HCT116 (cell line): ENCODE measurements at regions not wholly inside any gene's neighbourhood (a gene's known extent, or its start where the extent isn't known, plus 50 kb on each side); places are given as distances from the start of the nearest gene placed in this dataset.

Source experiments
- ATAC-seq: fragments of 200-7000 bp; cut with Tn5 transposase; 2 replicates; pipeline ENCODE4 v1.9.1; 2020; ENCODE audit warnings: mild to moderate bottlenecking, moderate library complexity
- BruUV-seq: library from RNA; stranded (reverse); fragments of 400-500 nt; replicated peaks from 2 replicates; lab custom pipeline; 2021; lab: Mats Ljungman, UMichigan
- CTCF ChIA-PET: fragments of 300-600 bp; sonication (Branson Sonifier 250); formaldehyde crosslinking; loops from one replicate; lab custom pipeline; 2021; ENCODE audit warnings: antibody characterized with exemption; lab: Charles Lee
- POLR2A ChIA-PET: fragments of 300-600, 350-600 bp; sonication (Branson Sonifier 250); formaldehyde crosslinking; loops from one replicate; lab custom pipeline; 2021; ENCODE audit warnings: antibody characterized with exemption; lab: Charles Lee
- RAD21 ChIA-PET, 2 experiments: fragments of 300-600 bp; sonication (Branson Sonifier 250); formaldehyde crosslinking; loops; one replicate each; lab custom pipeline; 2023; ENCODE audit warnings: low total read pairs in 2 of 2; ENCODE audit not compliant: uncharacterized antibody in 2 of 2, unreplicated experiment in 2 of 2, low non-redundant PET in 1 of 2; lab: Charles Lee
- DNase-seq: peaks from one replicate; pipeline ENCODE4 v3.0.0-alpha.2; 2010; ENCODE audit warnings: low read depth, low spot score
- H2AFZ ChIP-seq: fragments of 200-600 bp; shearing (Covaris generic), sonication (generic); 2 replicates; pipeline ENCODE4 v1.6.1; 2017; ENCODE audit warnings: low read depth, mixed run types, mixed read lengths, antibody characterized with exemption, low read length; ENCODE audit not compliant: poor library complexity, severe bottlenecking
- H3K27ac ChIP-seq: 2 replicates; pipeline ENCODE4 v1.5.1; 2012; ENCODE audit warnings: low read depth, low read length
- H3K27me3 ChIP-seq: fragments of 200-600 bp; sonication (generic); 2 replicates; pipeline ENCODE4 v1.6.1; 2016; ENCODE audit warnings: mixed run types, low read length, mixed read lengths; ENCODE audit not compliant: insufficient read depth
- H3K36me3 ChIP-seq, 2 experiments: fragments of 200-500 bp in 1 of 2; fragments of 200-600 bp in 1 of 2; sonication (Bioruptor generic) in 1 of 2; sonication (generic) in 1 of 2; 2 replicates each; pipeline versions ENCODE4 v1.5.1 to v1.6.1; 2014 to 2016; ENCODE audit warnings: low read length in 2 of 2, inconsistent platforms in 1 of 2, mixed read lengths in 1 of 2, mixed run types in 1 of 2; ENCODE audit not compliant: insufficient read depth in 2 of 2, control insufficient read depth in 1 of 2
- H3K4me1 ChIP-seq, 2 experiments: fragments of 200-600 bp in 1 of 2; sonication (generic) in 1 of 2; 2 replicates each; pipeline versions ENCODE4 v1.5.1 to v1.6.1; 2012 to 2017; ENCODE audit warnings: low read length in 2 of 2, inconsistent platforms in 1 of 2, mild to moderate bottlenecking in 1 of 2, mixed read lengths in 1 of 2, mixed run types in 1 of 2, moderate library complexity in 1 of 2; ENCODE audit not compliant: insufficient read depth in 2 of 2, control insufficient read depth in 1 of 2
- H3K4me2 ChIP-seq: fragments of 200-600 bp; sonication (generic); 2 replicates; pipeline ENCODE4 v1.6.1; 2017; ENCODE audit warnings: mixed run types, low read length, mixed read lengths
- H3K4me3 ChIP-seq, 2 experiments: fragments of 200-600 bp in 1 of 2; sonication (generic) in 1 of 2; replicated peaks in 1 of 2; 2 replicates each; pipeline ENCODE4 v1.5.1; 2011 to 2016; ENCODE audit warnings: low read length in 2 of 2, control low read depth in 1 of 2, low read depth in 1 of 2, mild to moderate bottlenecking in 1 of 2, mixed read lengths in 1 of 2, mixed run types in 1 of 2
- H3K79me2 ChIP-seq: fragments of 200-600 bp; sonication (generic); 2 replicates; pipeline ENCODE4 v1.6.1; 2017; ENCODE audit warnings: mild to moderate bottlenecking, mixed run types, low read length, moderate library complexity, mixed read lengths; ENCODE audit not compliant: insufficient read depth
- H3K9ac ChIP-seq: fragments of 200-600 bp; sonication (generic); 2 replicates; pipeline ENCODE4 v1.6.1; 2016; ENCODE audit warnings: low read length, mixed read lengths
- H3K9me2 ChIP-seq: fragments of 200-600 bp; sonication (generic), shearing (Covaris generic); 2 replicates; pipeline ENCODE4 v1.6.1; 2017; ENCODE audit warnings: mixed run types, mild to moderate bottlenecking, moderate library complexity; ENCODE audit not compliant: insufficient read depth
- H3K9me3 ChIP-seq, 2 experiments: fragments of 200-500 bp in 1 of 2; fragments of 200-600 bp in 1 of 2; sonication (Bioruptor generic) in 1 of 2; sonication (generic) in 1 of 2; 2 replicates each; pipeline ENCODE4 v1.6.1; 2014 to 2017; ENCODE audit warnings: low read length in 2 of 2, mixed read lengths in 2 of 2, inconsistent platforms in 1 of 2, low read depth in 1 of 2, mild to moderate bottlenecking in 1 of 2, mixed run types in 1 of 2, moderate library complexity in 1 of 2; ENCODE audit not compliant: control insufficient read depth in 1 of 2, insufficient read depth in 1 of 2
- H4K20me1 ChIP-seq: fragments of 200-600 bp; sonication (generic), shearing (Covaris generic); 2 replicates; pipeline ENCODE4 v1.6.1; 2017; ENCODE audit warnings: mixed run types, mild to moderate bottlenecking, moderate library complexity; ENCODE audit not compliant: insufficient read depth
- ATF3 ChIP-seq: IDR thresholded peaks from 2 replicates; pipeline ENCODE4 v1.6.1; 2012
- CBX3 ChIP-seq: IDR thresholded peaks from 2 replicates; pipeline ENCODE4 v1.6.1; 2012; ENCODE audit warnings: low read depth
- EGR1 ChIP-seq: IDR thresholded peaks from 2 replicates; pipeline ENCODE4 v1.6.1; 2012; ENCODE audit warnings: low read depth
- ELF1 ChIP-seq: IDR thresholded peaks from 2 replicates; pipeline ENCODE4 v1.6.1; 2012; ENCODE audit warnings: low read depth, borderline replicate concordance
- EZH2 ChIP-seq: fragments of 200-600 bp; sonication (generic); IDR thresholded peaks from 2 replicates; pipeline ENCODE4 v1.6.1; 2017; ENCODE audit warnings: antibody characterized with exemption, mixed run types
- EZH2phosphoT487 ChIP-seq: fragments of 200-600 bp; IDR thresholded peaks from 2 replicates; pipeline ENCODE4 v1.6.1; 2018; ENCODE audit warnings: antibody characterized with exemption, borderline replicate concordance
- JUND ChIP-seq: IDR thresholded peaks from 2 replicates; pipeline ENCODE4 v1.6.1; 2012
- MAX ChIP-seq: IDR thresholded peaks from 2 replicates; pipeline ENCODE4 v1.6.1; 2012
- POLR2A ChIP-seq: IDR thresholded peaks from 2 replicates; pipeline ENCODE4 v1.7.0; 2011; ENCODE audit warnings: borderline replicate concordance; ENCODE audit not compliant: insufficient read depth, insufficient read length; ENCODE audit errors: extremely low read depth
- POLR2AphosphoS5 ChIP-seq: IDR thresholded peaks from 2 replicates; pipeline ENCODE4 v1.6.1; 2011; ENCODE audit warnings: mild to moderate bottlenecking, low read depth, low read length, moderate library complexity
- RAD21 ChIP-seq: IDR thresholded peaks from 2 replicates; pipeline ENCODE4 v1.6.1; 2012; ENCODE audit warnings: low read depth, mild to moderate bottlenecking
- REST ChIP-seq: IDR thresholded peaks from 2 replicates; pipeline ENCODE4 v1.6.1; 2012; ENCODE audit warnings: low read depth
- SIN3A ChIP-seq: IDR thresholded peaks from 2 replicates; pipeline ENCODE4 v1.6.1; 2012; ENCODE audit warnings: low read depth
- SP1 ChIP-seq: IDR thresholded peaks from 2 replicates; pipeline ENCODE4 v1.6.1; 2012; ENCODE audit warnings: low read depth
- SRF ChIP-seq: IDR thresholded peaks from 2 replicates; pipeline ENCODE4 v1.6.1; 2012; ENCODE audit warnings: low read depth
- TCF7L2 ChIP-seq: IDR thresholded peaks from 2 replicates; pipeline ENCODE4 v1.7.0; 2011; ENCODE audit warnings: borderline replicate concordance, inconsistent platforms; ENCODE audit not compliant: insufficient read depth, insufficient read length; ENCODE audit errors: extremely low read depth
- YY1 ChIP-seq: IDR thresholded peaks from 2 replicates; pipeline ENCODE4 v1.6.1; 2011; ENCODE audit warnings: low read length, low read depth, moderate library complexity, mild to moderate bottlenecking; ENCODE audit not compliant: insufficient replicate concordance; ENCODE audit errors: extremely low read depth
- ZBTB33 ChIP-seq: IDR thresholded peaks from 2 replicates; pipeline ENCODE4 v1.6.1; 2011; ENCODE audit warnings: mild to moderate bottlenecking, low read length, moderate library complexity; ENCODE audit not compliant: insufficient replicate concordance; ENCODE audit errors: extremely low read depth
- ZFX ChIP-seq: fragments of 450-650 bp; IDR thresholded peaks from 2 replicates; pipeline ENCODE4 v1.6.1; 2017
- ZNF274 ChIP-seq: fragments of 200-500 bp; sonication (Bioruptor generic); IDR thresholded peaks from 2 replicates; pipeline ENCODE4 v1.6.1; 2014; ENCODE audit warnings: mild to moderate bottlenecking, low read depth, low read length, inconsistent platforms
- intact Hi-C: fragments of 100-400 bp; cut with micrococcal nuclease; formaldehyde crosslinking; loops from 2 replicates; pipeline ENCODE4 v1.10.0; 2022

- H2AFZ ChIP-seq = no peak overlapping the region
- no peaks in the 10 kb centered on the region for H3K27me3 ChIP-seq
- ChIA-PET POLR2A (no interaction called here), CTCF (no interaction called here), RAD21 (no interaction called here)
- no peak overlapping the region for H3K4me2 ChIP-seq
- no peaks in the 10 kb centered on the region for H4K20me1 ChIP-seq
- DNase-seq (no peak), ATAC-seq (no peak)
- no peak overlapping the region for H3K4me3 ChIP-seq
- H3K9me3 ChIP-seq = peaks cover 0 to 5% of the 10 kb centered on the region in 2 experiments; a peak in 1 of 4 replicates
- no peaks in the 10 kb centered on the region for H3K36me3 ChIP-seq
- BruUV-seq = no TSS peak
- H3K9me2 ChIP-seq = no peaks in the 10 kb centered on the region
- no peaks in the 10 kb centered on the region for H3K4me1 ChIP-seq
- H3K79me2 ChIP-seq = no peaks in the 10 kb centered on the region
- TF ChIP-seq EZH2 (no peak), ZNF274 (no peak), SIN3A (no peak), REST (no peak), POLR2AphosphoS5 (no peak), RAD21 (no peak), SRF (no peak), EZH2phosphoT487 (no peak), SP1 (no peak), JUND (no peak), MAX (no peak), ZFX (no peak), YY1 (no peak), TCF7L2 (no peak), EGR1 (no peak), ELF1 (no peak), ATF3 (no peak), ZBTB33 (no peak), POLR2A (no peak), CBX3 (no peak)
- H3K27ac ChIP-seq = no peak overlapping the region
- intact Hi-C loops = no loop called here
- no peak overlapping the region for H3K9ac ChIP-seq
Observed at GRCh38 chr6:165747963-165748362, 84.9 kb upstream of the PDE10A start.
